ENCODE measurements at regions not wholly inside any gene's neighbourhood (a gene's known extent, or its start where the extent isn't known, plus 50 kb on each side); places are given as distances from the start of the nearest gene placed in this dataset.

DNA sequence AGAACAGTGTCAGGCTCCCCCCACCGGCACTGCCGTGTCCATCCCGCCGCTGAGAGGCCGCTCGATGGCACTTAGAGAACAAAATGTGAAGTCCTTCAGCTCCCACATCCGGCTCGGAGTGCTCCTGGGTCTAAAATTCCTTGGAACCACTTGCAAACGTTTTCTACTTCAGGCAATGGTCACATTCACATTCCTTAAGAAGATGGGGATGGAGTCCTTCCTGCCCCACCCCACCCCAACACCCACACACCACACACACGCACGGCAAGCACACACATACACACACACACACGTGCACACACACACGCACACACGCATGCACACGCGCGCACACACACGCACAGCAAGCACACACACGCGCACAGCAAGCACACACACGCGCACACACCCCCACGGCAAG lies 83.4 kb downstream of the SOX1 start:
- ChIA-PET CTCF (no interaction called here), POLR2A (no interaction called here)
- no peaks in the 10 kb centered on the region for H3K27me3 ChIP-seq (ENCODE audit: control insufficient read depth, insufficient read depth, low read length)
- no peak for TF ChIP-seq CTCF (IDR thresholded peaks at IDR 0.05; ENCODE audit: insufficient read depth, low read depth, low read length)
- no peaks in the 10 kb centered on the region for H3K36me3 ChIP-seq (ENCODE audit: control insufficient read depth, insufficient read depth, low read length)
- H3K4me3 ChIP-seq (ENCODE audit: low read depth, low read length), result no peak overlapping the region
- DNase-seq (ENCODE audit: low read depth), result no peak

DNA sequence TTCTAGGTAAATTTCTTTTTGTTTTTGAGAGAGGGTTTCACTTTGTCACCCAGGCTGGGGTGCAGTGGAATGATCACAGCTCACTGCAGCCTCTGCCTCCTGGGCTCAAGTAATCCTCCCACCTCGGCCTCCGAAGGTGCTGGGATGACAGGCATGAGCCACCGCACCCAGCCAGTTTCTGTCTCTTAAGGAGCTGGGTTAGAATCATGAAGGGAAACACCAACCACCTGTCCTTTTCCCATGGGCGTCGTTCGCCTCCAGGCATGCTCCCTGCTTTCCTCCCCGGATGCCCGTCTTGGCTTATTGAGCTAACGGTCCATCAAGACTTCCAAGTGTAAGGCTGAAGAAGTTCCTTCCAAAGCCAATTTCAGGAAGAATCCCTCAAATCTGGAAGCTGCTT lies 85.9 kb downstream of the SOX1 start:
- POLR2A ChIA-PET, result no interaction called here
- no peak for DNase-seq (ENCODE audit: low read depth)
- TF ChIP-seq CTCF (IDR thresholded peaks at IDR 0.05; ENCODE audit: insufficient read depth, low read depth, low read length), result no peak
- CTCF ChIA-PET, result no interaction called here
- H3K4me3 ChIP-seq (ENCODE audit: low read depth, low read length), result no peak overlapping the region
- no peaks in the 10 kb centered on the region for H3K36me3 ChIP-seq (ENCODE audit: control insufficient read depth, insufficient read depth, low read length)
- no peaks in the 10 kb centered on the region for H3K27me3 ChIP-seq (ENCODE audit: control insufficient read depth, insufficient read depth, low read length)

DNA sequence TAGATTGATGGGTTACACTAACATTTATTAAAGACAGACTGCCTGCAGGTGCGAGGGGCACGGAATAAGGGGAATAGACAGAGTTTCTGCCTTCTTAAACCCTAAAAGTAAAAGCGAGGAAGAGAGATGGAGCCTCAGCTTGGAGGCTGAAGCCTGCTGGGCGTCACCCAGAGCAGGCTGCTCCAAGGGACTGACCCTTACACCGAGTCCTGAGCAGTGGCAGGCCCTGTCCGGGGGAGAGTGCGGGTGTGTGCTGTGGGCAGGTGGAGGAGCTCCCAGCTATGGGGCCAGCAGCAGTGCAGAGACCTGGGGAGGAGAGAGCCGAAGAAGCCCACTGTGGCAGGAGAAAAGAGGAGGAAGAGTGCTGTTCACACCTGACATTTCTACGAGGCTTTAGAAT lies 86.4 kb downstream of the SOX1 start:
- CTCF ChIA-PET, result no interaction called here
- no peaks in the 10 kb centered on the region for H3K36me3 ChIP-seq (ENCODE audit: control insufficient read depth, insufficient read depth, low read length)
- no peak for DNase-seq (ENCODE audit: low read depth)
- no peaks in the 10 kb centered on the region for H3K27me3 ChIP-seq (ENCODE audit: control insufficient read depth, insufficient read depth, low read length)
- POLR2A ChIA-PET, result no interaction called here
- TF ChIP-seq CTCF (IDR thresholded peaks at IDR 0.05; ENCODE audit: insufficient read depth, low read depth, low read length), result no peak
- no peak overlapping the region for H3K4me3 ChIP-seq (ENCODE audit: low read depth, low read length)

DNA sequence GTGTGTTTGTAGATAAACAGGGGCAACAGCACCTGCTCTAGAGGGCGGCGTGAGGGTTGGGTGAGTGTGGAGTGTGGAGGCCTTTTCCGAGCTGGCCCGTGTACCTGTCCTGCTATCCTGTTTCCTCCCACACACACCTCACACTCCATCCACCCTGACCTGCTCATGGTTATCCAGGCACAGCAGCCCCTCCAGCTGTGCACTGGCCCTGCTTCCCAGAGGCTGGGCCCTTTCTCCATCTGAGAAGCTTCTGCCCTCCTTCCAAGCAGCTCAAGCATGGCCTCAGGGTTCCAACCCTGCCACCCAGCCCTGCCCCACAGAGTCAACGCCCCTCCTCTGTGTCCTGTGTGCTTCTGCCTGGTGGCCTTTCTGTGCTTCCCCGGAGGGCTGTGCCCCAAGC lies 86.9 kb downstream of the SOX1 start:
- ChIA-PET POLR2A (no interaction called here), CTCF (no interaction called here)
- TF ChIP-seq CTCF (IDR thresholded peaks at IDR 0.05; ENCODE audit: insufficient read depth, low read depth, low read length), result no peak
- DNase-seq (ENCODE audit: low read depth), result no peak
- Histone ChIP-seq H3K4me3 (ENCODE audit: low read depth, low read length) (no peak overlapping the region), H3K36me3 (ENCODE audit: control insufficient read depth, insufficient read depth, low read length) (no peaks in the 10 kb centered on the region), H3K27me3 (ENCODE audit: control insufficient read depth, insufficient read depth, low read length) (no peaks in the 10 kb centered on the region)

DNA sequence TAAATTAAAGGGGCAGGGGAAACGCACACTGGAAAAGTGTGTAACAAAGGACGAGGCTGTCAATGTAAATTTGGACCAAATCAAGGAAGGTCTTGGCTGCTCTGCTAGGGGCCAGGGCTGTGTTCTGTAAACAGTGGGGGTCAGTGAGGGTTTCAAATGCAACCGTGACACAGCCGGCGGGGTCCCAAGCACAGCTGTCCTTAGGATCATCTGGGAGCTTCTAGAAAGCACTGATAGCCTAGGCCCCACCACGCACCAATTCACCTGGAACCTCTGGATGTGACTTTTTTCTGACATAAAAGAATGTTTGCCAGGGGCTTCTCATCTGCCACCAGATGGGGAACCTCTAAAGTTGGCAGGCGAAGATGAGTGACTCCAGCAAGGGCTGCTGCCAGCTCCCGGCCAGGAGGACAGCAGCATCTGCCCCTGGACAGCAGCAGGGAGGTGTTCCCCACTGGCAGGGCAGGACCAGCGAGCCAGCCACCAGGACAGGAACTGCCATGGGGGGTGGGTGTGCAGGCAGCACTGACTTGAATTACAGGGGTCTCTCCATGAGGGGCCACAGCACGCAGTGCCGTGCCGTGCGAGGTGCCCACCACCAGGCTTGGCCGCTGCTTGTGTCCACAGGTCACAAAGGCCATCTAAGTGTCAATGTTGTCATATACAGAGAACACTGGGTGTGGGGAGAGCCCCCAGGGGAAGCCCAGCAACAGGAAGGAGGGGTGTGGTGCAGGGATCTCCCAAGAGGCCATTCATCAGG lies 87.5 kb downstream of the SOX1 start:
- TF ChIP-seq CTCF (IDR thresholded peaks at IDR 0.05; ENCODE audit: insufficient read depth, low read depth, low read length), result no peak
- ChIA-PET POLR2A (no interaction called here), CTCF (no interaction called here)
- Histone ChIP-seq H3K4me3 (ENCODE audit: low read depth, low read length) (no peak overlapping the region), H3K27me3 (ENCODE audit: control insufficient read depth, insufficient read depth, low read length) (no peaks in the 10 kb centered on the region), H3K36me3 (ENCODE audit: control insufficient read depth, insufficient read depth, low read length) (no peaks in the 10 kb centered on the region)
- no peak for DNase-seq (ENCODE audit: low read depth)
